Mesendoderm (in vitro differentiated cells): ENCODE measurements at regions not wholly inside any gene's neighbourhood (a gene's known extent, or its start where the extent isn't known, plus 50 kb on each side); places are given as distances from the start of the nearest gene placed in this dataset.

Experiments used
- DNase-seq: peaks from one replicate; pipeline ENCODE4 v3.0.0; 2013
- H2AK5ac ChIP-seq: 2 replicates; pipeline ENCODE4 v1.6.1; 2013; ENCODE audit warnings: low read length, inconsistent platforms
- H2BK120ac ChIP-seq: 2 replicates; pipeline ENCODE4 v1.6.1; 2013; ENCODE audit warnings: low read depth, mild to moderate bottlenecking, low read length, moderate library complexity, mixed read lengths
- H2BK15ac ChIP-seq: replicated peaks from 2 replicates; pipeline ENCODE4 v1.6.1; 2013; ENCODE audit warnings: low read depth, mild to moderate bottlenecking, moderate library complexity
- H2BK5ac ChIP-seq: 2 replicates; pipeline ENCODE4 v1.6.1; 2013; ENCODE audit warnings: low read length, inconsistent platforms
- H3K18ac ChIP-seq: 2 replicates; pipeline ENCODE4 v1.6.1; 2013; ENCODE audit warnings: mild to moderate bottlenecking, low read length, mixed read lengths
- H3K23ac ChIP-seq: one replicate; pipeline ENCODE4 v1.6.1; 2013; ENCODE audit warnings: low read length
- H3K27ac ChIP-seq: 2 replicates; pipeline ENCODE4 v1.5.1; 2013; ENCODE audit warnings: low read depth, mild to moderate bottlenecking, inconsistent platforms, low read length, moderate library complexity
- H3K27me3 ChIP-seq: 2 replicates; pipeline ENCODE4 v1.6.1; 2013; ENCODE audit warnings: low read length, control low read depth, mild to moderate bottlenecking, inconsistent platforms; ENCODE audit not compliant: insufficient read depth, poor library complexity
- H3K36me3 ChIP-seq: 2 replicates; pipeline ENCODE4 v1.6.1; 2013; ENCODE audit warnings: low read length, inconsistent platforms; ENCODE audit not compliant: control insufficient read depth, insufficient read depth
- H3K4ac ChIP-seq: one replicate; pipeline ENCODE4 v1.6.1; 2013; ENCODE audit warnings: low read depth, mild to moderate bottlenecking, low read length, moderate library complexity
- H3K4me1 ChIP-seq: 2 replicates; pipeline ENCODE4 v1.6.1; 2013; ENCODE audit warnings: low read depth, low read length, inconsistent platforms; ENCODE audit not compliant: control insufficient read depth
- H3K4me2 ChIP-seq: 2 replicates; pipeline ENCODE4 v1.6.1; 2013; ENCODE audit warnings: low read length
- H3K4me3 ChIP-seq: 2 replicates; pipeline ENCODE4 v1.5.1; 2013; ENCODE audit warnings: mild to moderate bottlenecking, low read length
- H3K56ac ChIP-seq: one replicate; pipeline ENCODE4 v1.6.1; 2013; ENCODE audit warnings: low read length
- H3K79me1 ChIP-seq: 2 replicates; pipeline ENCODE4 v1.6.1; 2013; ENCODE audit warnings: low read length, inconsistent platforms
- H3K79me2 ChIP-seq: 2 replicates; pipeline ENCODE4 v1.6.1; 2013; ENCODE audit warnings: mild to moderate bottlenecking, low read length; ENCODE audit not compliant: control insufficient read depth, insufficient read depth
- H3K9ac ChIP-seq: 2 replicates; pipeline ENCODE4 v1.6.1; 2013; ENCODE audit warnings: low read length, inconsistent platforms
- H4K5ac ChIP-seq: one replicate; pipeline ENCODE4 v1.6.1; 2013; ENCODE audit warnings: low read length
- H4K8ac ChIP-seq: one replicate; pipeline ENCODE4 v1.6.1; 2013; ENCODE audit warnings: low read depth, mild to moderate bottlenecking, control low read depth, low read length, moderate library complexity
- WGBS: extraction: QIAGEN DNeasy Blood & Tissue Kit; methylation state at CpG from one replicate; pipeline ENCODE4 v1.1.7; 2013; ENCODE audit warnings: low lambda C conversion rate, missing lambda C conversion rate; ENCODE audit not compliant: insufficient coverage; ENCODE audit errors: extremely low coverage; 5-methylcytosine and 5-hydroxymethylcytosine counted together

GRCh38 chr9:96135076-96135752, 166.8 kb downstream of the HSD17B3 start:
- no peak overlapping the region for H3K18ac ChIP-seq
- no peak overlapping the region for H3K4me2 ChIP-seq
- H3K27ac ChIP-seq, result no peak overlapping the region
- H3K23ac ChIP-seq, result no peak overlapping the region
- H3K79me1 ChIP-seq, result no peaks in the 10 kb centered on the region
- H2BK120ac ChIP-seq, result no peak overlapping the region
- H2BK5ac ChIP-seq, result no peak overlapping the region
- H3K36me3 ChIP-seq, result no peaks in the 10 kb centered on the region
- peaks cover 2% of the 10 kb centered on the region for H3K4me1 ChIP-seq
- no peaks in the 10 kb centered on the region for H3K27me3 ChIP-seq
- no peak overlapping the region for H3K4me3 ChIP-seq
- H2BK15ac ChIP-seq, result no peak overlapping the region
- no peak overlapping the region for H4K8ac ChIP-seq
- DNase-seq, result no peak
- no peak overlapping the region for H2AK5ac ChIP-seq
- no peak overlapping the region for H4K5ac ChIP-seq
- H3K4ac ChIP-seq, result no peak overlapping the region
- no peaks in the 10 kb centered on the region for H3K79me2 ChIP-seq
- no peak overlapping the region for H3K56ac ChIP-seq
- WGBS, result no CpG with 5 or more reads among the region's 9 CpGs
- no peak overlapping the region for H3K9ac ChIP-seq

GRCh38 chr9:96133321-96134021, 168.5 kb downstream of the HSD17B3 start:
- no peak for DNase-seq
- no peak overlapping the region for H3K18ac ChIP-seq
- no peak overlapping the region for H2BK5ac ChIP-seq
- no peak overlapping the region for H3K4me3 ChIP-seq
- H3K4me2 ChIP-seq, result no peak overlapping the region
- H3K27ac ChIP-seq, result no peak overlapping the region
- H4K5ac ChIP-seq, result no peak overlapping the region
- no peak overlapping the region for H2BK120ac ChIP-seq
- WGBS, result no CpG with 5 or more reads among the region's 6 CpGs
- H3K79me1 ChIP-seq, result no peaks in the 10 kb centered on the region
- no peak overlapping the region for H2AK5ac ChIP-seq
- H4K8ac ChIP-seq, result no peak overlapping the region
- H3K79me2 ChIP-seq, result no peaks in the 10 kb centered on the region
- H3K4me1 ChIP-seq, result peaks cover 7% of the 10 kb centered on the region
- H3K23ac ChIP-seq, result no peak overlapping the region
- H2BK15ac ChIP-seq, result no peak overlapping the region
- no peak overlapping the region for H3K9ac ChIP-seq
- no peak overlapping the region for H3K4ac ChIP-seq
- H3K56ac ChIP-seq, result no peak overlapping the region
- no peaks in the 10 kb centered on the region for H3K36me3 ChIP-seq
- H3K27me3 ChIP-seq, result no peaks in the 10 kb centered on the region

GRCh38 chr9:96131825-96132224, 170.2 kb downstream of the HSD17B3 start:
- H3K79me1 ChIP-seq, result no peaks in the 10 kb centered on the region
- H3K27ac ChIP-seq, result no peak overlapping the region
- no peak overlapping the region for H3K4ac ChIP-seq
- H3K9ac ChIP-seq, result no peak overlapping the region
- H3K36me3 ChIP-seq, result no peaks in the 10 kb centered on the region
- H3K56ac ChIP-seq, result no peak overlapping the region
- H3K18ac ChIP-seq, result no peak overlapping the region
- no peaks in the 10 kb centered on the region for H3K27me3 ChIP-seq
- no peak overlapping the region for H3K4me3 ChIP-seq
- DNase-seq, result no peak
- no peak overlapping the region for H4K8ac ChIP-seq
- H3K79me2 ChIP-seq, result no peaks in the 10 kb centered on the region
- no peak overlapping the region for H3K23ac ChIP-seq
- no peak overlapping the region for H2AK5ac ChIP-seq
- H3K4me1 ChIP-seq, result peaks cover 7% of the 10 kb centered on the region
- no peak overlapping the region for H3K4me2 ChIP-seq
- no peak overlapping the region for H2BK120ac ChIP-seq
- no peak overlapping the region for H4K5ac ChIP-seq
- H2BK5ac ChIP-seq, result no peak overlapping the region
- H2BK15ac ChIP-seq, result no peak overlapping the region
- WGBS, result no CpG with 5 or more reads among the region's 4 CpGs

GRCh38 chr9:96130970-96131369, 171.0 kb downstream of the HSD17B3 start:
- Histone ChIP-seq H3K27me3 (no peaks in the 10 kb centered on the region), H3K4me1 (peaks cover 7% of the 10 kb centered on the region), H3K9ac (no peak overlapping the region), H2BK120ac (no peak overlapping the region), H3K4ac (no peak overlapping the region), H2BK15ac (no peak overlapping the region), H3K4me3 (no peak overlapping the region), H4K8ac (no peak overlapping the region), H2AK5ac (no peak overlapping the region), H3K18ac (no peak overlapping the region), H3K27ac (no peak overlapping the region), H3K4me2 (no peak overlapping the region), H3K79me1 (no peaks in the 10 kb centered on the region), H2BK5ac (no peak overlapping the region), H3K36me3 (no peaks in the 10 kb centered on the region), H4K5ac (no peak overlapping the region), H3K79me2 (no peaks in the 10 kb centered on the region), H3K56ac (no peak overlapping the region), H3K23ac (no peak overlapping the region)
- no CpG with 5 or more reads among the region's 3 CpGs for WGBS
- peak; percentile 69 for DNase-seq

- Histone ChIP-seq H3K56ac (no peak overlapping the region), H3K4me3 (no peak overlapping the region), H3K4me2 (no peak overlapping the region), H3K9ac (no peak overlapping the region), H3K4ac (no peak overlapping the region), H3K79me1 (no peaks in the 10 kb centered on the region), H3K27ac (no peak overlapping the region), H3K36me3 (no peaks in the 10 kb centered on the region), H3K27me3 (no peaks in the 10 kb centered on the region), H3K18ac (no peak overlapping the region), H4K8ac (no peak overlapping the region), H2BK120ac (no peak overlapping the region), H2AK5ac (no peak overlapping the region), H2BK5ac (no peak overlapping the region), H3K4me1 (peaks cover 7% of the 10 kb centered on the region), H4K5ac (no peak overlapping the region), H3K79me2 (no peaks in the 10 kb centered on the region), H3K23ac (no peak overlapping the region), H2BK15ac (no peak overlapping the region)
- WGBS, result no CpG with 5 or more reads among the region's 6 CpGs
- peak; percentile 72 for DNase-seq
These were observed 172.2 kb downstream of the HSD17B3 start for GRCh38 chr9:96129747-96130146.
